SK-N-SH treated with all-trans-retinoic acid at 6 μM for 48 hours (cell line): ENCODE measurements at regions not wholly inside any gene's neighbourhood (a gene's known extent, or its start where the extent isn't known, plus 50 kb on each side); places are given as distances from the start of the nearest gene placed in this dataset.

Source experiments
- ATAC-seq: fragments of 200-7000 bp; cut with Tn5 transposase; 3 replicates; pipeline ENCODE4 v1.9.1; 2020; ENCODE audit warnings: mild to moderate bottlenecking, moderate library complexity
- ARNTL ChIP-seq: fragments of 450-650 bp; formaldehyde crosslinking; IDR thresholded peaks from 2 replicates; pipeline ENCODE4 v1.5.0; 2020; ENCODE audit warnings: low read depth, mild to moderate bottlenecking, moderate library complexity, borderline replicate concordance
- BACH2 ChIP-seq: fragments of 250-450 bp; sonication (Bioruptor Pico); IDR thresholded peaks from 2 replicates; pipeline ENCODE4 v1.9.0; 2021; ENCODE audit warnings: mild to moderate bottlenecking, borderline replicate concordance
- CREB5 ChIP-seq: fragments of 250-450 bp; sonication (Bioruptor Pico); IDR thresholded peaks from 2 replicates; pipeline ENCODE4 v1.5.1; 2020; ENCODE audit warnings: low read depth, mild to moderate bottlenecking, moderate library complexity
- CSDC2 ChIP-seq: fragments of 250-450 bp; sonication (Bioruptor Pico); IDR thresholded peaks from 2 replicates; pipeline ENCODE4 v1.5.0; 2020; ENCODE audit warnings: mild to moderate bottlenecking, moderate library complexity
- CSRNP3 ChIP-seq: fragments of 250-450 bp; sonication (Bioruptor Pico); IDR thresholded peaks from 2 replicates; pipeline ENCODE4 v1.5.1; 2021; ENCODE audit warnings: mild to moderate bottlenecking, moderate library complexity
- ESRRG ChIP-seq: fragments of 250-450 bp; sonication (Bioruptor Pico); IDR thresholded peaks from 2 replicates; pipeline ENCODE4 v1.6.1; 2021; ENCODE audit warnings: mild to moderate bottlenecking
- GLIS3 ChIP-seq: fragments of 250-450 bp; sonication (Bioruptor Pico); IDR thresholded peaks from 2 replicates; pipeline ENCODE4 v1.5.0; 2020; ENCODE audit warnings: mild to moderate bottlenecking, moderate library complexity
- ISL1 ChIP-seq: fragments of 250-450 bp; sonication (Bioruptor Pico); IDR thresholded peaks from 2 replicates; pipeline ENCODE4 v2.1.2; 2022; ENCODE audit warnings: mild to moderate bottlenecking, moderate library complexity
- OSR1 ChIP-seq: fragments of 250-450 bp; sonication (Bioruptor Pico); IDR thresholded peaks from 2 replicates; pipeline ENCODE4 v1.8.0; 2022; ENCODE audit warnings: moderate library complexity, mild to moderate bottlenecking, inconsistent platforms
- PPARA ChIP-seq: fragments of 250-450 bp; sonication (Bioruptor Pico); IDR thresholded peaks from 2 replicates; pipeline ENCODE4 v1.5.0; 2020; ENCODE audit warnings: mild to moderate bottlenecking, borderline replicate concordance
- RARB ChIP-seq: fragments of 250-450 bp; sonication (Bioruptor Pico); IDR thresholded peaks from 2 replicates; pipeline ENCODE4 v1.8.0; 2021; ENCODE audit warnings: mild to moderate bottlenecking, moderate library complexity
- SNAI2 ChIP-seq: fragments of 250-450 bp; sonication (Bioruptor Pico); IDR thresholded peaks from 2 replicates; pipeline ENCODE4 v1.5.0; 2020; ENCODE audit warnings: mild to moderate bottlenecking, moderate library complexity
- TCF4 ChIP-seq: fragments of 250-450 bp; sonication (Bioruptor Pico); IDR thresholded peaks from 2 replicates; pipeline ENCODE4 v1.8.0; 2021; ENCODE audit warnings: mild to moderate bottlenecking, moderate library complexity, borderline replicate concordance
- TOX ChIP-seq: fragments of 250-450 bp; sonication (Bioruptor Pico); IDR thresholded peaks from 2 replicates; pipeline ENCODE4 v1.8.0; 2021; ENCODE audit warnings: mild to moderate bottlenecking, moderate library complexity, borderline replicate concordance
- TSHZ2 ChIP-seq: fragments of 250-450 bp; sonication (Bioruptor Pico); IDR thresholded peaks from 2 replicates; pipeline ENCODE4 v1.5.0; 2020; ENCODE audit warnings: mild to moderate bottlenecking, moderate library complexity
- ZFP30 ChIP-seq: fragments of 450-650 bp; formaldehyde crosslinking; IDR thresholded peaks from 2 replicates; pipeline ENCODE4 v1.5.0; 2022; ENCODE audit warnings: mild to moderate bottlenecking, moderate library complexity
- ZNF565 ChIP-seq: fragments of 450-650 bp; formaldehyde crosslinking; conservative IDR thresholded peaks from 2 replicates; pipeline ENCODE4 v1.5.0; 2020; ENCODE audit warnings: low read depth, mild to moderate bottlenecking, moderate library complexity
- ZNF70 ChIP-seq: fragments of 450-650 bp; formaldehyde crosslinking; IDR thresholded peaks from 2 replicates; pipeline ENCODE4 v1.5.0; 2020; ENCODE audit warnings: mild to moderate bottlenecking, moderate library complexity
- ZNF8 ChIP-seq: fragments of 450-650 bp; formaldehyde crosslinking; IDR thresholded peaks from 2 replicates; pipeline ENCODE4 v1.5.0; 2020; ENCODE audit warnings: mild to moderate bottlenecking, moderate library complexity
- TF ChIP-seq, protein P1 (sequence below): fragments of 250-450 bp; sonication (Bioruptor Pico); IDR thresholded peaks from 2 replicates; pipeline ENCODE4 v1.8.0; 2020; ENCODE audit warnings: mild to moderate bottlenecking, moderate library complexity, borderline replicate concordance

GRCh38 chr13:86601351-86601750, 802.1 kb upstream of the SLITRK6 start:
- TF ChIP-seq CSRNP3 (no peak), PPARA (CRISPR knock-in tag) (no peak), ZNF8 (CRISPR knock-in tag) (no peak), GLIS3 (CRISPR knock-in tag) (no peak), TSHZ2 (CRISPR knock-in tag) (no peak), ZFP30 (no peak), CSDC2 (CRISPR knock-in tag) (no peak), ISL1 (CRISPR knock-in tag) (no peak), RARB (CRISPR knock-in tag) (no peak), ZNF565 (no peak)
- TF ChIP-seq, protein P1, sequence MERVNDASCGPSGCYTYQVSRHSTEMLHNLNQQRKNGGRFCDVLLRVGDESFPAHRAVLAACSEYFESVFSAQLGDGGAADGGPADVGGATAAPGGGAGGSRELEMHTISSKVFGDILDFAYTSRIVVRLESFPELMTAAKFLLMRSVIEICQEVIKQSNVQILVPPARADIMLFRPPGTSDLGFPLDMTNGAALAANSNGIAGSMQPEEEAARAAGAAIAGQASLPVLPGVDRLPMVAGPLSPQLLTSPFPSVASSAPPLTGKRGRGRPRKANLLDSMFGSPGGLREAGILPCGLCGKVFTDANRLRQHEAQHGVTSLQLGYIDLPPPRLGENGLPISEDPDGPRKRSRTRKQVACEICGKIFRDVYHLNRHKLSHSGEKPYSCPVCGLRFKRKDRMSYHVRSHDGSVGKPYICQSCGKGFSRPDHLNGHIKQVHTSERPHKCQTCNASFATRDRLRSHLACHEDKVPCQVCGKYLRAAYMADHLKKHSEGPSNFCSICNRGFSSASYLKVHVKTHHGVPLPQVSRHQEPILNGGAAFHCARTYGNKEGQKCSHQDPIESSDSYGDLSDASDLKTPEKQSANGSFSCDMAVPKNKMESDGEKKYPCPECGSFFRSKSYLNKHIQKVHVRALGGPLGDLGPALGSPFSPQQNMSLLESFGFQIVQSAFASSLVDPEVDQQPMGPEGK = no peak
- ATAC-seq = peak; percentile 68

GRCh38 chr13:86606264-86606663, 807.0 kb upstream of the SLITRK6 start:
- TF ChIP-seq TSHZ2 (CRISPR knock-in tag) = no peak
- no peak for TF ChIP-seq ARNTL (CRISPR knock-in tag)
- no peak for TF ChIP-seq OSR1
- TF ChIP-seq ISL1 (CRISPR knock-in tag) = no peak
- no peak for TF ChIP-seq PPARA (CRISPR knock-in tag)
- TF ChIP-seq TCF4 (CRISPR knock-in tag) = no peak
- TF ChIP-seq ESRRG (CRISPR knock-in tag) = no peak
- TF ChIP-seq SNAI2 (CRISPR knock-in tag) = no peak
- TF ChIP-seq ZNF70 (CRISPR knock-in tag) = no peak
- TF ChIP-seq TOX (CRISPR knock-in tag) = no peak
- TF ChIP-seq RARB (CRISPR knock-in tag) = no peak

DNA sequence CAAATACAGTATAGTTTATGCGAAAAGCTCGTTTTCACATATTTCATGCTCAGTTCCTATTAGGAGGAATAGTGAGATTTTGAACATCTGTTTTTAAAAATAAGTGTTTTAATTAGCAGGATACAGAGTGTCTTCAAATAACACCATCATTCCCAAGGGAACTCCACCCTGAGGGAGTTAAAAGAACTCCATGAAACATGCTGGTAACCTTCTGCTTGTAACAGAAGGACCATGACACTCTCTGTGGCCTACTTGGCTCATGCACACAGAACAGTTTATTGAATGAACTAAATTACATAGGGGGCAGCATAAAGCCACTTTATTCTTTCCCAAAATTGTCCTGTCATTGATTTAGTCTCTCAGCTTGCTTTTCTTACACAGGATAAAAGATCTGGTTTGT, 809.5 kb upstream of the SLITRK6 start:
- ATAC-seq = no peak
- no peak for TF ChIP-seq BACH2 (CRISPR knock-in tag)
- no peak for TF ChIP-seq CSRNP3
- no peak for TF ChIP-seq CREB5 (CRISPR knock-in tag)

More at GRCh38 chr13:86606264-86606663, 807.0 kb upstream of the SLITRK6 start:
- ATAC-seq = no peak
